HG03025 (cell line): ENCODE measurements at regions not wholly inside any gene's neighbourhood (a gene's known extent, or its start where the extent isn't known, plus 50 kb on each side); places are given as distances from the start of the nearest gene placed in this dataset.

Experiments used
- ATAC-seq: cut with Tn5 transposase; IDR thresholded peaks from one replicate; pipeline ENCODE4 v1.9.1; 2021; ENCODE audit warnings: mild to moderate bottlenecking, moderate library complexity; ENCODE audit not compliant: unreplicated experiment, low FRiP score

- ATAC-seq: no peak
These were observed 478.4 kb downstream of the ARL4A start for GRCh38 chr7:13165854-13166253.

DNA sequence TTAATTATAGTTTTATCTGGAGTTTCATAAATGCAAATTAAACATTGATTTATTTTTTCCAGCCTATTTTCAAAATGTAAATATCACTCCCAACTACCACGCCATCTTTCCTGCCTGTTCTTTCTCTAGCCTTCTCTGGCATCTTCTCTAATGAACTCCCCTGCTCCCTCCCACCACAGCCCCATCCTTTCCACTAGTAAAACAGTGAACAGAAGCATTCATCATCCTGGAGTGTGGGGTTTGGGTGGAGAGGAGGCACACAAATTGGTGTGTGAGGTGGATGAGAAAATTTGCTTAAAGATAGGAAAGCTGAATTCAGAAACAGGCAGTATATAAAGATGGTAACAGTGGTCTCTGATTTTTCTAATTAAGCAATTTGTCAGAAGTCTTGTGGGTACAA, 479.4 kb downstream of the ARL4A start:
- no peak for ATAC-seq

- no peak for ATAC-seq
These were observed 481.9 kb downstream of the ARL4A start for GRCh38 chr7:13169356-13169755.

DNA sequence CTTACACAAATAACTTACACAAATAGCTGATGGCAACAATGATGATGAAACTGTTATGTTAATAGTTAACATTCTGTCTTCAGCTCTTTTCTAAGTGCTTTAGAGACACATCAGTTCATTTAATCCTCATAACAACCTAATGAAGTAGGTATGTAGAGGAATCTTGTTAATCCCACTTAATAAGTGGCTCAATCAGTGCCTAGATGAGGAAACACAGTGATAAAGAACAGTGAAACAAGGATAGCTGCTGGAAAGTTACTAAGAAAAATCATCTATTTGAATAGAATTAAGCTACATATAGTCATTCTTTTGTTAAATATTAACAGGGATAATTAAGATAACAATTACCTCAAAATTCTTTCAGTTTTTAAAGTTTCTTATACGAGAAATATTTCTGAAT, 487.6 kb downstream of the ARL4A start:
- no peak for ATAC-seq

GRCh38 chr7:13179011-13179582, 491.7 kb downstream of the ARL4A start:
- no peak for ATAC-seq

GRCh38 chr7:13179775-13180523, 492.5 kb downstream of the ARL4A start:
- no peak for ATAC-seq

GRCh38 chr7:13181216-13181615, 493.8 kb downstream of the ARL4A start:
- no peak for ATAC-seq

- ATAC-seq: no peak
These were observed 497.7 kb downstream of the ARL4A start for GRCh38 chr7:13185139-13185538.

- ATAC-seq: no peak
These were observed 500.9 kb downstream of the ARL4A start for GRCh38 chr7:13188236-13188805.

DNA sequence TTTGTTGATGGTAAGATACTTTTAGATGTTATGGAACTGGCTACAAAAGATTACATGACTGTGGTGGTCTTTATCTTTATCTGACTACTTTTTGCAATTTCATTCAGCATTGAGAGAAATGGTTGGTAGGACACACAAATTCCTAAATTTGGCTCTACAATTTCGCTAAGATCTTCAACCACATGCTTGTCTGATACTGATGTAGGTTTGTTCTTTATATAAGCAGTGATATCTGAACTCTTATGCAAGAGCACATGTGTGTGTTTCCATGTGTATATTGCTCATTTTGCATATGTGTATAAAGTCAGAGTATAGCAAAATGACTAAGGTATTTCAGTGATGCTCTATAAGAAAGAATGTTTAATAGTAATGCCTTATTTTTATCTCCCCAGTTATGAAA, 501.5 kb downstream of the ARL4A start:
- ATAC-seq: no peak

GRCh38 chr7:13189668-13190067, 502.2 kb downstream of the ARL4A start:
- no peak for ATAC-seq

DNA sequence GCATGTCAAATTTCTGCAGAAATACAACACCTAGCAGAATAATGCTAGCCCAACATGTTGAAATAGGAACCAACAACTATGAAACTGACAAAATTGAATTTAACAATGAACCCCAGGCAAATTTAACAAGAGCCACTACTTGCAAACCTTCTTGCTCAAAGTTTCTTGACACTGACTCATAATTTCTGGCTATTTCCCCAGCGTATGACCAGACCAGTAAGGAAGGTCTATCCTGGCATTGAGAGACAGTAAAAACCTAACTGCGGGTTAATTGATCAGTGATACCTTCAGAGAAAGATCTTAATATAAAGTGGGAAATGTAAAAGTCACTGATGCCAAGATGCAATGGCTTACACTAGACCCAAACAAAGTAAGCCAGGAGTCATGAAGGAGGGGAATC, 510.1 kb downstream of the ARL4A start:
- ATAC-seq: no peak

- no peak for ATAC-seq
These were observed 510.6 kb downstream of the ARL4A start for GRCh38 chr7:13198036-13198435.

DNA sequence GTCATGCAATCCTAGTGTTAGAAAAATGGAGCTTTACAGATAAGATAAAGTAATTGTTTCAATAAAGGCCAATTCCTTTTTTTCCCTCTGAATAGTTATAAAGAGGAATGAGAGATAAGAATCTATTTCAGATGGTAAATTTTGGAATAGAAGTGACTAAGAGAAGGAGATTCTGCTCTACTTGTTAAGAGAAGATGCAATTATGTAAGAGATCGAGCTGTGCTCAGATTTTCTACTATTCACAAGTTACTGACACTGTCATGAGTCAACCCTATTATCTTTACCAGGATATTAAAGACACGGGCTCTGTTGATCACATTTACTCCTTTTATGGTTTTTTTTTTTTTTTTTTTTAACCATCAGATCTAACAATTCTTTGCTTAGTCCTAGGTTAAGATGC, 511.3 kb downstream of the ARL4A start:
- no peak for ATAC-seq

DNA sequence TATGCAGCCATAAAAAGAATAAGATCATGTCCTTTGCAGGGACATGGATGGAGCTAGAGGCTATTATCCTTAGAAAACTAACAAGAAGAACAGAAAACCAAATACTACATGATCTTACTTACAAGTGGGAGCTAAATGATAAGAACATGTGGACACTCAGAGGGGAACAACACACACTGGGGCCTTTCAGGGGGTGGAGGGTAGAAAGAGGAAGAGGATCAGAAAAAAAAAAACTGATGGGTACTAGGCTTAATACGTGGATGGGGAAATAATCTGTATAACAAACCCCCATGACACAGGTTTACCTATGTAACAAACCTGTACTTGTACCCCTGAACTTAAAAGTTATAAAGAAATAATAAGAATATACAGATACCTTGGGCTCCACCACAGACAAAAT, 514.2 kb downstream of the ARL4A start:
- ATAC-seq: no peak

DNA sequence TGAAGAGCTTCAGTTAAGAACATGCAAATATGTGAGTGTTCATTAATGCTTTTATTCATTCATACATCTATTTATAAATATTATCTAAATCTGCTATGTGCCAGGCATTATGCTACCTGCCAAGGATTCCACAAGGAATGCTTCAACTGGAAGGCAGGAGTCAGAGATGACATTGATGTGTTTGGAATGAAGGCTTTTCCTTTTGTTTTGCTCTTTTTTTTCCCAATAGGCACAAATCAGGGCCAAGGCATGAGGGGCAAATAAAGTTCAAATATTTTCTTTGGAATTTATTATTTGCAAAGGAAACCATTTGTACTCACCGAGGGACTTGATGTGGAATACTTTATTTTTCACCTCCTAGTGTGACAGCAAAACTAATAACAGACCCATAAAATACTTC, 530.3 kb downstream of the ARL4A start:
- no peak for ATAC-seq

DNA sequence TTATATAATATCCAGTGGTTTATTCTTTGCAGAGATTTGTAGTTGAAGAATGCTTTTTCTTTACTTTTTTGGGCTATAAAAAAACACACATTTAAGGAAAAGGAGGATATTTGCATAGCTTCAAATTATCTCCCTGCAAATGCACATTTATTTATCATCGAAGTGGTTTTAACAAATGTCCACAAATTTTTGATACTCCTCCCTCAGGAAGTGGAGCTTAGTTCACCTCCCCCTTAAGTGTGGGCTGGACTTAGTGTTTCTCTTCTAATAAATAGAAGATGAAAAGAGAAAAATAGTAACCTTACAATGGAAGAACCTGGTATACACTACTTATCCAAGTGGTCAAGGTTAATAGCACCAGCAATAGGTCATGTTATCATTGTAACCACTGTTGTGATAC, 537.6 kb downstream of the ARL4A start:
- ATAC-seq: no peak

DNA sequence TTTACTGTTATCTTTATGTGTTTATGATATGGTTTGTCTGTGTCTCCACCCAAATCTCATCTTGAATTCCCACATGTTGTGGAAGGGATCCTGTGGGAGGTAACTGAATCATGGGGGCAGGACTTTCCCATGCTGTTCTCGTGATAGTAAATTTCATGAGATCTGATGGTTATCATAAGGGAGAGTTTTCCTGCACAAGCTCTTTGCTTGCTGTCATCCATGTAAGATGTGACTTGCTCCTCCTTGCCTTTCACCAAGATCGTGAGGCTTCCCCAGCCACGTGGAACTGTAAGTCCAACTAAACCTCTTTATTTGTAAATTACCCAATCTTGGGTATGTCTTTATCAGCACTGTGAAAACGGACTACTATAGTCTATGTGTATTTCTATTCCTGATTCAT, 539.0 kb downstream of the ARL4A start:
- ATAC-seq: no peak

DNA sequence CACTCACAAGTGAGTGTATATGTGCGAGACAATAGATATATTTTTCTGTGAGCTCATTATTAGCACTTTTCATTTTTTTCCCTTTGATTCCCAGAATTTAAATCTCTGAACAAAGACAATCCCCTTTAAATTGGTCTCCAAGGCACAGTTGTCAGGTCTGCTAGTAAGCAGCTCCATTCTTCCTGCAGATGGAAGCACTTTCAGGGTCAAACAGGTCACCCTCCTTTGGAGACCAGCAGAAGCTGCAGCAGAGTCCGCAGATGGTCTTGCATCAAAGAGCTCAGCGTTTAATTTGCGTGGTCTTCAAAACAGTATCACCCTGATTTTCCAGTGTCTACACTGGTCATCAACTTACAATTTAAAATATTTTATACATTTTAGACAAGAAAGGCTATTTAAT, 543.8 kb downstream of the ARL4A start:
- no peak for ATAC-seq

DNA sequence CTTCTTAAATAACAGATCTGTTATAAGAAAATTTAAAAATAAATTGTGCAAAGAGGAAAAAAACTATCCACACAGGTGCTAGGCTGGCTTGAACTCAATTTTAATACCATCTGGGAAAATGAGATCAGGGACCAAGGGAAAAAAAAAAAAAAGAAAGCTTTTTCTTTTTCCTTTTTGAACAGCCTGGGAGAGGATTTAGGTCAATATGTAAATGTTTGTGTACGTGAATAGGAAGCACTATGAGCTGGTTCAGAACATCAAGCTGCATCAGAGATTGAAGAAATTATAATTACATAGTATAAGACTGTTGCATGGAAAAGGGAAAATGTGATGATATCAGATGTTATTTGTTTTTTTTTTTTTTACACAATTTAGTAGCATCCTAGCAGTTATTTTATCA, 548.0 kb downstream of the ARL4A start:
- no peak for ATAC-seq

- ATAC-seq: no peak
These were observed 548.6 kb downstream of the ARL4A start for GRCh38 chr7:13236026-13236425.

- no peak for ATAC-seq
These were observed 552.9 kb downstream of the ARL4A start for GRCh38 chr7:13240349-13240748.
